ENCODE measurements at regions not wholly inside any gene's neighbourhood (a gene's known extent, or its start where the extent isn't known, plus 50 kb on each side); places are given as distances from the start of the nearest gene placed in this dataset.
"Not testable (repeated sequence)": the region's sequence is repeated elsewhere in the genome, so short reads cannot be mapped to it uniquely, and the experiment has no call there.

GRCh38 chr9:12329623-12329985, 363.6 kb upstream of the TYRP1 start:
- no peak for DNase-seq

- not testable (repeated sequence) for DNase-seq
These were observed 359.2 kb upstream of the TYRP1 start for GRCh38 chr9:12333966-12334365.

- DNase-seq, result no peak
These were observed 342.4 kb upstream of the TYRP1 start for GRCh38 chr9:12350775-12351174.

GRCh38 chr9:12351293-12352044, 341.7 kb upstream of the TYRP1 start:
- no peak for DNase-seq

GRCh38 chr9:12352045-12352315, 341.2 kb upstream of the TYRP1 start:
- DNase-seq, result no peak

- no peak for DNase-seq
These were observed 329.7 kb upstream of the TYRP1 start for GRCh38 chr9:12363439-12363838.

GRCh38 chr9:12368569-12368968, 324.6 kb upstream of the TYRP1 start:
- no peak for DNase-seq

GRCh38 chr9:12391839-12392509, 301.2 kb upstream of the TYRP1 start:
- no peak for DNase-seq

GRCh38 chr9:12394105-12394504, 299.1 kb upstream of the TYRP1 start:
- DNase-seq, result no peak

- no peak for DNase-seq
These were observed 289.5 kb upstream of the TYRP1 start for GRCh38 chr9:12403721-12404120.

- DNase-seq, result no peak
These were observed 279.2 kb upstream of the TYRP1 start for GRCh38 chr9:12413986-12414385.

- no peak for DNase-seq
These were observed 278.7 kb upstream of the TYRP1 start for GRCh38 chr9:12414514-12414913.

GRCh38 chr9:12415361-12415760, 277.8 kb upstream of the TYRP1 start:
- DNase-seq, result no peak

GRCh38 chr9:12416716-12417115, 276.5 kb upstream of the TYRP1 start:
- no peak for DNase-seq

GRCh38 chr9:12424243-12424642, 268.9 kb upstream of the TYRP1 start:
- DNase-seq, result no peak

GRCh38 chr9:12425878-12426864, 267.0 kb upstream of the TYRP1 start:
- DNase-seq, result no peak

- no peak for DNase-seq
These were observed 253.9 kb upstream of the TYRP1 start for GRCh38 chr9:12439267-12439666.

GRCh38 chr9:12441080-12441479, 252.1 kb upstream of the TYRP1 start:
- not testable (repeated sequence) for DNase-seq

- DNase-seq, result no peak
These were observed 251.7 kb upstream of the TYRP1 start for GRCh38 chr9:12441506-12441905.

GRCh38 chr9:12448246-12448645, 244.9 kb upstream of the TYRP1 start:
- no peak for DNase-seq

GRCh38 chr9:12457237-12457636, 235.9 kb upstream of the TYRP1 start:
- no peak for DNase-seq

GRCh38 chr9:12461763-12462460, 231.3 kb upstream of the TYRP1 start:
- DNase-seq, result no peak

- no peak for DNase-seq
These were observed 230.3 kb upstream of the TYRP1 start for GRCh38 chr9:12462861-12463260.
